ENCODE measurements at regions not wholly inside any gene's neighbourhood (a gene's known extent, or its start where the extent isn't known, plus 50 kb on each side); places are given as distances from the start of the nearest gene placed in this dataset.

- DNase-seq (ENCODE audit: low read depth), result no peak
- no peak overlapping the region for H3K4me3 ChIP-seq (ENCODE audit: low read depth, low read length)
- TF ChIP-seq CTCF (IDR thresholded peaks at IDR 0.05; ENCODE audit: low read depth, low read length, missing control alignments), result no peak
- in situ Hi-C loops (cut with HindIII; ENCODE audit: low sequenced_read_pairs), result no loop called here
Measured at GRCh38 chr13:37303606-37304005, 198.1 kb upstream of the CSNK1A1L start.

- no peak for DNase-seq (ENCODE audit: low read depth)
- TF ChIP-seq CTCF (IDR thresholded peaks at IDR 0.05; ENCODE audit: low read depth, low read length, missing control alignments), result no peak
- H3K4me3 ChIP-seq (ENCODE audit: low read depth, low read length), result no peak overlapping the region
- in situ Hi-C loops (cut with HindIII; ENCODE audit: low sequenced_read_pairs), result no loop called here
Measured at GRCh38 chr13:37302686-37303085, 197.2 kb upstream of the CSNK1A1L start.

GRCh38 chr13:37295573-37295972, 190.1 kb upstream of the CSNK1A1L start:
- in situ Hi-C loops (cut with HindIII; ENCODE audit: low sequenced_read_pairs), result no loop called here
- no peak for DNase-seq (ENCODE audit: low read depth)
- no peak overlapping the region for H3K4me3 ChIP-seq (ENCODE audit: low read depth, low read length)
- TF ChIP-seq CTCF (IDR thresholded peaks at IDR 0.05; ENCODE audit: low read depth, low read length, missing control alignments), result no peak

GRCh38 chr13:37295071-37295470, 189.6 kb upstream of the CSNK1A1L start:
- in situ Hi-C loops (cut with HindIII; ENCODE audit: low sequenced_read_pairs), result no loop called here

GRCh38 chr13:37294472-37294871, 189.0 kb upstream of the CSNK1A1L start:
- H3K4me3 ChIP-seq (ENCODE audit: low read depth, low read length), result no peak overlapping the region
- DNase-seq (ENCODE audit: low read depth), result no peak
- no peak for TF ChIP-seq CTCF (IDR thresholded peaks at IDR 0.05; ENCODE audit: low read depth, low read length, missing control alignments)
- in situ Hi-C loops (cut with HindIII; ENCODE audit: low sequenced_read_pairs), result no loop called here

More at GRCh38 chr13:37295071-37295470, 189.6 kb upstream of the CSNK1A1L start:
- no peak overlapping the region for H3K4me3 ChIP-seq (ENCODE audit: low read depth, low read length)
- TF ChIP-seq CTCF (IDR thresholded peaks at IDR 0.05; ENCODE audit: low read depth, low read length, missing control alignments), result no peak
- DNase-seq (ENCODE audit: low read depth), result no peak

GRCh38 chr13:37293295-37293694, 187.8 kb upstream of the CSNK1A1L start:
- no peak for TF ChIP-seq CTCF (IDR thresholded peaks at IDR 0.05; ENCODE audit: low read depth, low read length, missing control alignments)
- no peak for DNase-seq (ENCODE audit: low read depth)
- in situ Hi-C loops (cut with HindIII; ENCODE audit: low sequenced_read_pairs), result no loop called here
- no peak overlapping the region for H3K4me3 ChIP-seq (ENCODE audit: low read depth, low read length)
